MM.1S (cell line): ENCODE measurements at regions not wholly inside any gene's neighbourhood (a gene's known extent, or its start where the extent isn't known, plus 50 kb on each side); places are given as distances from the start of the nearest gene placed in this dataset.

Experiments
- DNase-seq: peaks from one replicate; pipeline ENCODE4 v3.0.0-alpha.2; 2015
- H2AFZ ChIP-seq: fragments of 300-600 bp; sonication (generic); 2 replicates; pipeline ENCODE4 v1.6.0; 2016; ENCODE audit warnings: antibody characterized with exemption, low read length
- H3F3A ChIP-seq: fragments of 300-600 bp; sonication (generic); 2 replicates; pipeline ENCODE4 v1.6.1; 2016; ENCODE audit warnings: mild to moderate bottlenecking, antibody characterized with exemption, low read length, moderate library complexity, mixed read lengths; ENCODE audit not compliant: insufficient read depth
- H3K27ac ChIP-seq: fragments of 300-600 bp; sonication (generic); 2 replicates; pipeline ENCODE4 v1.5.1; 2016; ENCODE audit warnings: mild to moderate bottlenecking, low read length
- H3K27me3 ChIP-seq: fragments of 300-600 bp; sonication (generic); replicated peaks from 2 replicates; pipeline ENCODE4 v1.6.0; 2016; ENCODE audit warnings: low read length; ENCODE audit not compliant: insufficient read depth
- H3K36me3 ChIP-seq: fragments of 300-600 bp; sonication (generic); replicated peaks from 2 replicates; pipeline ENCODE4 v1.6.1; 2016; ENCODE audit warnings: mild to moderate bottlenecking, low read length, mixed read lengths; ENCODE audit not compliant: insufficient read depth
- H3K4me1 ChIP-seq: fragments of 300-600 bp; sonication (generic); 2 replicates; pipeline ENCODE4 v1.6.1; 2016; ENCODE audit warnings: low read length, mixed read lengths
- H3K4me2 ChIP-seq: fragments of 300-600 bp; sonication (generic); 2 replicates; pipeline ENCODE4 v1.6.0; 2016; ENCODE audit warnings: low read depth, low read length
- H3K4me3 ChIP-seq: fragments of 300-600 bp; sonication (generic); 2 replicates; pipeline ENCODE4 v1.5.1; 2016; ENCODE audit warnings: low read length, mixed read lengths
- H3K79me2 ChIP-seq: fragments of 300-600 bp; sonication (generic); 2 replicates; pipeline ENCODE4 v1.6.1; 2016; ENCODE audit warnings: mixed run types, low read length, mixed read lengths
- H3K9ac ChIP-seq: fragments of 300-600 bp; sonication (generic); 2 replicates; pipeline ENCODE4 v1.6.1; 2016; ENCODE audit warnings: low read length, mixed read lengths
- H3K9me2 ChIP-seq: fragments of 300-600 bp; sonication (generic); replicated peaks from 2 replicates; pipeline ENCODE4 v1.6.1; 2016; ENCODE audit warnings: mild to moderate bottlenecking, low read length, mixed read lengths; ENCODE audit not compliant: insufficient read depth
- H3K9me3 ChIP-seq: fragments of 300-600 bp; sonication (generic); replicated peaks from 2 replicates; pipeline ENCODE4 v1.6.1; 2016; ENCODE audit warnings: mild to moderate bottlenecking, low read length, mixed read lengths; ENCODE audit not compliant: insufficient read depth
- H4K20me1 ChIP-seq: fragments of 300-600 bp; sonication (generic); 2 replicates; pipeline ENCODE4 v1.6.1; 2016; ENCODE audit warnings: mild to moderate bottlenecking, low read length, moderate library complexity, mixed read lengths; ENCODE audit not compliant: insufficient read depth
- CTCF ChIP-seq: fragments of 300-600 bp; sonication (generic); IDR thresholded peaks from 2 replicates; pipeline ENCODE4 v1.5.1; 2016; ENCODE audit warnings: antibody characterized with exemption, low read length, mixed read lengths
- EZH2 ChIP-seq: fragments of 300-600 bp; sonication (generic); optimal IDR thresholded peaks from 2 replicates; pipeline ENCODE3; 2017; ENCODE audit warnings: low read depth, mild to moderate bottlenecking, antibody characterized with exemption, low read length, mixed read lengths
- EZH2phosphoT487 ChIP-seq: fragments of 300-600 bp; sonication (generic); IDR thresholded peaks from 2 replicates; pipeline ENCODE4 v1.6.1; 2018; ENCODE audit warnings: antibody characterized with exemption, low read length

GRCh38 chr11:106381895-106382294 lies 304.4 kb downstream of the AASDHPPT start:
- Histone ChIP-seq H3K79me2 (no peaks in the 10 kb centered on the region), H3F3A (no peaks in the 10 kb centered on the region), H3K4me2 (no peak overlapping the region), H3K27ac (no peak overlapping the region), H3K9ac (no peak overlapping the region), H3K9me2 (no peaks in the 10 kb centered on the region), H3K4me1 (no peaks in the 10 kb centered on the region), H3K9me3 (no peaks in the 10 kb centered on the region), H4K20me1 (no peaks in the 10 kb centered on the region), H3K36me3 (no peaks in the 10 kb centered on the region), H2AFZ (no peak overlapping the region), H3K4me3 (no peak overlapping the region), H3K27me3 (no peaks in the 10 kb centered on the region)
- no peak for DNase-seq
- TF ChIP-seq EZH2phosphoT487 (no peak), EZH2 (no peak), CTCF (no peak)

- Histone ChIP-seq H4K20me1 (no peaks in the 10 kb centered on the region), H3K9me3 (no peaks in the 10 kb centered on the region), H3K4me2 (no peak overlapping the region), H3K4me3 (no peak overlapping the region), H3K9ac (no peak overlapping the region), H3K79me2 (no peaks in the 10 kb centered on the region), H3K27ac (no peak overlapping the region), H3K27me3 (no peaks in the 10 kb centered on the region), H3F3A (no peaks in the 10 kb centered on the region), H3K4me1 (no peaks in the 10 kb centered on the region), H3K9me2 (no peaks in the 10 kb centered on the region), H2AFZ (no peak overlapping the region), H3K36me3 (no peaks in the 10 kb centered on the region)
- no peak for DNase-seq
- TF ChIP-seq EZH2 (no peak), CTCF (no peak), EZH2phosphoT487 (no peak)
These were observed 307.0 kb downstream of the AASDHPPT start for GRCh38 chr11:106384429-106384828.

GRCh38 chr11:106386519-106386918 lies 309.1 kb downstream of the AASDHPPT start:
- no peak for DNase-seq
- no peaks in the 10 kb centered on the region for H3K27me3 ChIP-seq
- TF ChIP-seq CTCF (no peak), EZH2phosphoT487 (no peak), EZH2 (no peak)
- H3K9me2 ChIP-seq, result no peaks in the 10 kb centered on the region
- H2AFZ ChIP-seq, result no peak overlapping the region
- no peak overlapping the region for H3K4me3 ChIP-seq
- no peak overlapping the region for H3K27ac ChIP-seq
- no peaks in the 10 kb centered on the region for H4K20me1 ChIP-seq
- H3K36me3 ChIP-seq, result no peaks in the 10 kb centered on the region
- no peak overlapping the region for H3K4me2 ChIP-seq
- no peaks in the 10 kb centered on the region for H3K9me3 ChIP-seq
- no peaks in the 10 kb centered on the region for H3K79me2 ChIP-seq
- no peak overlapping the region for H3K9ac ChIP-seq
- H3K4me1 ChIP-seq, result no peaks in the 10 kb centered on the region
- H3F3A ChIP-seq, result no peaks in the 10 kb centered on the region
